EH (cell line): ENCODE measurements at regions not wholly inside any gene's neighbourhood (a gene's known extent, or its start where the extent isn't known, plus 50 kb on each side); places are given as distances from the start of the nearest gene placed in this dataset.
"Not testable (repeated sequence)": the region's sequence is repeated elsewhere in the genome, so short reads cannot be mapped to it uniquely, and the experiment has no call there.

Source experiments
- DNase-seq: peaks from one replicate; pipeline ENCODE4 v3.0.0-alpha.2; 2015; ENCODE audit warnings: low read depth

DNA sequence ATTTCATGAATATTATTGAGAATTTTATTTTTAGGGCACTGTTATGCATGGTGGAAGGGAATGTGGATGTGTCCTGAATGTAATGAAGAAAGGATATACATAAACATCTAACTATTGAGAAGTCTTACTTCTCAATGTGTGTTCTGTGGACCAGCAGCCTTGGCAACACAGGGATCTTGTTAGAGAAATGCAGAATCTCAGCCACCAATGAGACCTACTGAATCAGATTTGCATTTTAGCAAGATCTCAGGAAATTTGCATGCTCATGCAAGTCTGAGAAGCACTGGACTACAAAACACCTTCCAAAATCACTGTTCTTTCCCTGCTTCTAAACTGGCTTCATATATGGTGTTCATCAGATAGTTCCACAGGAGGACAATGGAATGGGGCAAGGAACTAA lies 139.7 kb upstream of the WDFY3 start:
- no peak for DNase-seq

DNA sequence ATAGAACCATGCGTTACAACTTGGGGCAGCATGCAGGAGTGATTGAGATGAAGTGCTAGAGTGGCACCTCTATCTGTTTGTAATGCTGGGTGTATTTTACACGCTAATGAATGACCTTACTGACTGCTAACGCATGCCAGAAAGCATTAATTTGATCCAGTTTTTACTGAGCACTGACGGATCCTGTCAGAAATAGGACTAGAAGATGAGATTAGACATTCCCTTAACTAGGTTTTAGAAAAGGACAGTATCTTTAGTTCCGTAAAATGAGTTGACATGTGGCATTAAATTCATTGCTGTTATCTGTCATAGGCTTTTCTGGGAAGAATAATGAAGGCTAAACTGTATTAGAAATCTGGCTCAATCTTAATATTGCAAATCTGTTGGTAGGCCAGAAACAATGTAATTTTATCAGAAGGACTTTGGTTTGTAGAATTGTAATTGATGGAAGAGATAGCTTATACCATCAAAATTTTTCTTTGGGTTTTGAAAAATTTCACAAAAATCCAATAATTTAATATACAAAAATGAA lies 140.4 kb upstream of the WDFY3 start:
- DNase-seq = no peak

DNA sequence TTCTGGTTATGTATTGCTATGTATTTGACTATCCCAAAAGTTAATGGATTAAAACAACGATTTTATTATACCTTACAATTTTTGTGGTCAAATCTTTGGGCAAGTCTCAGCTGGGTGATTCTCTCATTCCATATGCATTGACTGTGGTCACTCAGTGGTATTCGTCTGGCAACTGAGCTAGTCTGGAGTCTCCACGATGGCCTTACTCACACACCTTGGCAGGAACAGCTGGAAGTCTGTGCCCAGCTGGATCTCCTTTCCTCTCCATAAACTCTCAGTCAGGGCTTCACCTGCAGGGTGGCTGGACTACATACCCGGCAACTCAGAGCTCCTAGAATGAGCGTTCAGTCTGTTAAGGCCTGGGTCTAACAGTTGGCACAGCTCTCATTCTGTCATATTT lies 141.1 kb upstream of the WDFY3 start:
- no peak for DNase-seq

DNA sequence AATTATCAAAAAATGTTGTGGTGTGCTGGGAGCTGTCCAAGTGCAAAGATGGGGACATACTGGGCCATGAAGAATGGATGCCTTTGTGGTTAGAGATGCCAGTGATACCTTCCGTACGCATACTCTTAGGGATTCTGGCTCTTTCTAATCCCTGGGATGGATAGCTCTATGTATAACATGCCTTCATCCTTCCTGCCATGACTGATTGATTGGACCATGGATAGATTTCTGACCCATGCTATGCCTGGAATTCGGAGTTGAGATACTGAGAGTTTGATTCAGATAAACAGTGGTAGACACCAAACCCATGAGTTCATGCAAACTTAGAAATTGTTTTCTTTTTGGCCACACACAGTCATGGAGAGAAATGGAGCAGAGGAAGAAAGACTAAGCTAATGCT lies 147.2 kb upstream of the WDFY3 start:
- DNase-seq = peak; percentile 11

DNA sequence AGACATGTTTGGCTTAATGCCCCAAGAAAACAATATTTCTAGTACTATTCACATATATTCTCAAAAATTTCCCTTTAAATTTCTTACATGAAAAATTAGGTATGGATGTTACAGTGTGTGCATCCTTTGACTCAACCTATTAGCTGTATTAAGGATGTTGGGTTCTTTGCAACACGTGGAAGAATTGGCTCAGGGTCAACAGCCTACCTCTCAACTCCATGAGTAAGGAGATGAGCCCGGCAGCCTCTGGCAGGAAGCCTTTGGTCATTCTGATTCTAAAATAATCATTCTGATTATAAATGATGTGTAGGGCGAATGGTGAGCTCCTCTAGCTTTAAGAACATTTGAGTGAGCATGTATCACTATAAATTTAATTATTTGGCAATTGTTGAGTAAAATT lies 148.0 kb upstream of the WDFY3 start:
- no peak for DNase-seq

DNA sequence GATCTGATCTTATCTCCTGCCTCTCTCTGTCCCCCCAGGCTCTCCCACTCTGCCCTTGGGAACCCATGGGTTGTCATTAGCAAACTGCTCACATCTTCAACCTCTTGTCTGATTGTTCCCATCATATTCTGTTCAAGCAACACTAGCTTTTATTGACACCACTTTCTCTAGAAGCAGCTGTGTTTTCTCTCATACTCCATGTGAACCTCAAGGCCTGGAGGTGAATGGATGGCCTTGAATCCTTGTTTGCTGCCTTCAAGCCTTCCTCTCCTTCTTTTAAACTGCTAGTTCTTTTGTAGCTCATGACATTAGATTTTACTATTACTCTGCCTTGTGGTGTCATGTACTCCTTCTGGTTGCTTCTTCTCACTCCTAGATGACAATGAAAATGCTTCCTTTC lies 149.5 kb upstream of the WDFY3 start:
- no peak for DNase-seq

DNA sequence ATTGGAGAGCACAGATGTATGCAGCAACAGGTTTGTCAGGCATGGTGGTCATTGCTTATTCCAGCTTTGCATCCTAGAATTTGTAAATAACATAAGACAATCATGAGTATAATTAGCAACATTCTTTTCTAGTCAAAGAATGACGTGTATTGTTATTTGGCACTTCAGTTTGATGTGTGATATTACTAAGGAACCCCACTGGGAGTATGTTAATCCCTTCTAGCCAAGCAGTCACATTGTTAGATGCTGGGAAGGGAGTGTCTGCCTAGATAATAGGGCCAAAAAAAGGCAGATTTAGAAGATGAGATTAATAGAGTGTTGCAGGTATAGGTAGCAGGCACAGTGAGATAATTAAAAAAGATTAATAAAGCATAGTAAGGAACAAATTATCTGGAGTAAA lies 159.2 kb upstream of the WDFY3 start:
- no peak for DNase-seq

DNA sequence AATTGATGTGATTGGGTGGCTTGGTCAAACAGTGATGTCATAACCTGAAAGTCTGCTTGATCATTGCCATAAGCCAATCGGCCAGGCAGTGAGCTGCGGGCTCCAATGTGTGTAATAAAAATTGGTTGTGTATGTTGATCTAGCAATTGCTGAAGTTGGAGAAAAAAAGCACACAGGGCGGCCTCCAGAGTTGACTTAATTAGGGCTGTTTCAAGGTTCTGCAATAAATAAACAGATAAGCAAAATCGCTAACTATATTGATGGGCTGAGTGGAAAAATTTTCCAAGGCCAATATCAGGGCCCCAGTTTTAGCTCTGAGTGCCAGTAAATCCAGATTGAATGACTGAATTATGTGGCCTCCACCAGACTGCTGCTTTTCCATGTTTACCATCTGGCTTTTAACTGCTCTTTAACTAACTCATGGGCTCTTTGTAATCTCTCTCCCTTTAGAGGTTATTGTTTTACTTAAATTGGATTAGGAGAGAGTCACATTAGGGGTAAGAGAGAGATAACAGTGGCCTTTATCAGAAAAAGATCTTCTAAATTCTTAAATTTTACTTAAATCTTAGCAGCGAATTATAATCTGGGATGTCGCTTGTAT lies 160.6 kb upstream of the WDFY3 start:
- no peak for DNase-seq

DNA sequence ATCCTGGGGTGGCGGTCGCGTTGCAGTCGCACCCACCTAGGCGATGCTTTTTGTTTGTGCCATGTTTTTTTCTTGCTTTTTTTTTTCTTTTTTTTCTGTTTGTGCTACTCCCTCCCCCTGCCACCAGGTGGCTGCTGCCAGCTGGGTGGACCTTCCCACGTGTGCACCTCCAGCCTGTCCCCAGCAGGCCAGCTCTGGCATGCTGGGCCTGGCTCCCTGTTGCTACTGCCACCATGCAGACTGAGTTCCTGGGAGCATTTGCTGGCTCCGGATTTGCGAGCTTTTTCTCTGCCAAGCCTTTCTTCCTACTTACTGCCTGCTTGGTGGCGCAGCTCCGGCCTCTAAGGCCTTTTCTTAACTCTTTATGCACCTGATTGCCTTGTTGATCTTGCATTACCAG lies 161.2 kb upstream of the WDFY3 start:
- DNase-seq = peak; percentile 28

DNA sequence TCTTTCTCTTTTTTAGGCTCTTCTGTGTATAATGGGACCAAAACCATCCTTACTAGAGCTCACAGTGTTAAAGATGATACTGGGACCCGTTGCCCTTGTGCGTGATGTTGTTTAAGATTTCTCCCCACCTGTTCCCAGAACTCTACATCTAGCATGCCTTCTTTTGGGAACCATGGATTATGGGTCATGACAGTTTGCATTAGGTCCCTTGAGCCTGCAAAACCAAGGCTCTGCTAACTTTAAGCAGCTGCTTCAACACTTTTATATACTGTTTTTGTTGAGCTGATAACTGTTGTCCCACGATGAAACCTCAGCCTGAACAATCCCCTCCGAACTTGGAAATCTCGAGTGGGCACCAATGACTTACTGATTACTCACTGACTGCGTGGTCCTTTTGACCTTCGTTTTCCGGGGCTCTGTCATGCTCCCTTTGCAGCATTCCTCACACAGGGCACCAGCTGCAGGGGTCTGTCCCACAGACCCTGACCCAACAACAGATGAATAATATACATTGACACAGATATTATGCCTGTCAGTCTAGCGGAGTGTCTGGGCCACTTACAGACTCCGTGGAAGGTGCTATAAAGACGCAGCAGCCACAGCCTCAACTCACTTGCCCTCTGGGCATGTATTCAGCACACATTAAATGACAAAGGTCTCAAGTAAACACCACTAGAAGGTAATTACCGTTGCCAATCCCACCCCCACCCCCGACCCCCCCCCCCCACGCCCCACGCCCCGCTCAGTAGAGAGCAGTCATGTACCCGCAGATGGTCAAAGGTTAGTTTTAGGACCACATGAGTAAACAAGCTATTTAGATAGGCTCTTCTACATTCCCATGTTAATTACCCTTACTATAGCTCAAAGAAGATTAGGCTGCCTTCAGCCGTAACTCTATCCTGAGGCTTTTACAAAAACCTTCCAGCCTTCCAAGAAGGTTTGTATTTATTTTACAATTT lies 162.0 kb upstream of the WDFY3 start:
- DNase-seq = no peak

DNA sequence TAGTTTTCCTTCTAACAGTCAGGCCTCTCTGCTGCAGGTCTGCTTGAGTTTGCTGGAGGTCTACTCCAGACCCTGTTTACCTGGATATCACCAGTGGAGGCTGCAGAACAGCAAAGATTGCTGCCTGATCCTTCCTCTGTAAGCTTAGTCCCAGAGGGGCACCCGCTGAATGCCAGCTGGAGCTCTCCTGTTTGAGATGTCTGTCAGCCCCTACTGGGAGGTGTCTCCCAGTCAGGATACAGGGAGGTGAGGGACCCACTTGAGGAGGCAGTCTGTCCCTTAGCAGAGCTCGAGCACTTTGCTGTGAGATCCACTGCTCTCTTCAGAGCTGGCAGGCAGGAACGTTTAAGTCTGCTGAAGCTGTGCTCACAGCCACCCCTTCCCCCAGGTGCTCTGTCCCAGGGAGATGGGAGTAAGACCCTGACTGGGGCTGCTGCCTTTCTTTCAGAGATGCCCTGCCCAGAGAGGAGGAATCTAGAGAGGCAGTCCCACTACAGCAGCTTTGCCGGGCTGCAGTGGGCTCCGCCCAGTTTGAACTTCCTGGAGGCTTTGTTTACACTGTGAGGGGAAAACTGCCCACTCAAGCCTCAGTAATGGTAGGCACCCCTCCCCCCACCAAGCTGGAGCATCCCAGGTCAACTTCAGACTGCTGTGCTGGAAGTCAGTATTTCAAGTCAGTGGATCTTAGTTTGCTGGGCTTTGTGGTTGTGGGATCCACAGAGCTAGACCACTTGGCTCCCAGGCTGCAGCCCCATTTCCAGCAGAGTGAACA lies 163.1 kb upstream of the WDFY3 start:
- DNase-seq = not testable (repeated sequence)

DNA sequence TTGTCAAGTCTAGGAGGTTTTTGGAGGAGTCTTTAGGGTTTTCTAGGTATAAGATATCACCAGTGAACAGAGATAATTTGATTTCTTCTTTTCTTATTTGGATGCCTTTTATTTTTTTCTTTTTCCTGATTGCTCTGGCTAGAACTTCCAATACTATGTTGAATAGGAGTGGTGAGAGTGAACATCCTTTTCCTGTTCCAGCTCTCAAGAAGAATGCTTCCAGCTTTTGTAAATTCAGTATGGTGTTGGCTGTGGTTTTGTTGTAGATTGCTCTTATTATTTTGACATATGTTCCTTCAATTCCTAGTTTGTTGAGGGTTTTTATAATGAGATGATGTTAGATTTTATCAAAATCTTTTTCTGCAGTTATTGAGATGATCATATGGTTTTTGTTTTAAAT lies 165.6 kb upstream of the WDFY3 start:
- no peak for DNase-seq

DNA sequence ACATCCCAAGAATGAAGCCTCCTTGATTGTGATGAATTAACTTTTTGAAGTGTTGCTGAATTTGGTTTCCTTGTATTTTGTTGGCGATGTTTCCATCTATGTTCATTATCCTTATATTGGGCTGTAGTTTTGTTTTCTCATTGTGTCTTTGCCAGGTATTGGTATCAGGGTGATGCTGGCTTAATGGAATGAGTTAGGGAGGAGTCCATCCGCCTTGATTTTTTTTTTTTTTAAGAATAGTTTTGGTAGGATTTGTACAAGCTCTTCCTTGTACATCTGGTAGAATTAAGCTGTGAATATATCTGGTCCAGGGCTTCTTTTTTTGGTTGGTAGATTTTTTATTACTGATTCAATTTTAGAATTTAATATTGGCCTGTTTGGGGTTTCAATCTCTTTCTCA lies 166.1 kb upstream of the WDFY3 start:
- DNase-seq = no peak

DNA sequence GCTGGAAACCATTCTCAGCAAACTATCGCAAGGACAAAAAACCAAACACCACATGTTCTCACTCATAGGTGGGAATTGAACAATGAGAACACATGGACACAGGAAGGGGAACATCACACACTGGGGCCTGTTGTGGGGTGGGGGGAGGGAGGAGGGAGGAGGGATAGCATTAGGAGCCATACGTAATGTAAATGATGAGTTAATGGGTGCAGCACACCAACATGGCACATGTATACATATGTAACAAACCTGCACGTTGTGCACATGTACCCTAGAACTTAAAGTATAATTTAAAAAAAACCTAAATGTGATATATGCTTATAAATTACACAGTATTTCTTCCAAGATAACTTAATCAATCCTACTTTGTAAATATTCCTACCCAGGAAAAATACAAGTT lies 173.3 kb upstream of the WDFY3 start:
- DNase-seq = not testable (repeated sequence)

DNA sequence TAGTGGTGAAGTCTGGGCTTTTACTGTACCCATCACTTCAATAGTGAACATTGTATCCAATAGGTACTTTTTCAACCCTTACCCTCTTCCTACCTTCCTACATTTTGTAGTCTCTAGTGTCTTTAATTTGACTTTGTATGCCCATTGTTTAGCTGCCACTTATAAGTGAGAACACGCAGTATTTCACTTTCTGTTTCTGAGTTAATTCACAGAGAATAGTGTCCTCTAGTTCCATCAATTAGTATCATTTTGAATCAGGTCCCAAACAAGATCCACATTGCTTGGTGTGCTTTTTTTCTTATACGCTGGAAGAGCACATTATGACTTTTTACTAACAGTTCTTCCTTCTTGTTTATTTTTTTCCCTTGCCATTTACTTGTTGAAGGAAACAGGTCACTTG lies 176.0 kb upstream of the WDFY3 start:
- DNase-seq = no peak

DNA sequence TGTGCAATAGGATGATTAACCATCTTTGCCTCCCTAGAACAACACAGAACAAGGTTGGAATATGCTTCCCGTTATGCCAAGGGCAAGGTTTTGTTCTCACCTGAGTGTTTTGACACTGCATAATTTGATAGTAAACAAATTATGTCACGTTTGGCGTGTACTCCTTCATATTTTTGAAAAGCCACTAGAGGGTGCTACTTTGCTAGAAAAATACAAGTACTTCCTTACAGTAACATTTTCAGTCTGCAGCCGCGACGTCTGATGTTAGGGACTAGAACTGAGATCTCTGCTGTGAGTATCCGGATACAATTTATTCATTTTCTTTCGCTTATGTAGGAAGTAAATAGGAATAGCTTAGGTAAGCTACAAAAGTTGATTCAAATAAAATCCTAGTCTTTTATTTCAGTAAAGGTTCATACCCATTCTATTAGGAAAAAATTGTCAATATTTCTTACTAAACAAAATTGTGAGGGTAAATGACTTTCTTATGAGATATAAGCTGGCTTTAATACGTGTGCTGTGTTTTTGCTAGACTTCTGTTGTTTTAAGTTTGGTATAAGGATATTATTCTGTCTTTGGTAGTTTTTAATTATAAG lies 181.1 kb upstream of the WDFY3 start:
- peak; percentile 64 for DNase-seq

DNA sequence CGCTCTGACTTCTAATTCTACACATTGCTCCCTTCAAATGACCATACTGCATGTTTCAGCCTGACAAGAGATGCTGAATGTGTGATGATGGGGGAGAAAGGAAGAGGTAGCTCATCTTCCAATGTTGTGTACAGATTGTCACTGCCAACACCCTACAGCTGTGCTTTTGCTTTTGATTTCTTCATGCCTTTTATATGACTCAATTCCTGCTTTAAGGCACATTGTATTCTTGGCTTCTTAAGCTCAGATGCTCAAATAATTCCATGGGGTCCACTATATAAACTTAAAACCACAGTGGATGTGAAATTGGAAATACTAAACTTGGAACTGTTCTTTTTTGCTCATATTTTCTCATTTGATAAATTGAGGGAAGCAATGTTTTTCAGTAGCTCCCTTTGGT lies 183.2 kb upstream of the WDFY3 start:
- peak; percentile 20 for DNase-seq

DNA sequence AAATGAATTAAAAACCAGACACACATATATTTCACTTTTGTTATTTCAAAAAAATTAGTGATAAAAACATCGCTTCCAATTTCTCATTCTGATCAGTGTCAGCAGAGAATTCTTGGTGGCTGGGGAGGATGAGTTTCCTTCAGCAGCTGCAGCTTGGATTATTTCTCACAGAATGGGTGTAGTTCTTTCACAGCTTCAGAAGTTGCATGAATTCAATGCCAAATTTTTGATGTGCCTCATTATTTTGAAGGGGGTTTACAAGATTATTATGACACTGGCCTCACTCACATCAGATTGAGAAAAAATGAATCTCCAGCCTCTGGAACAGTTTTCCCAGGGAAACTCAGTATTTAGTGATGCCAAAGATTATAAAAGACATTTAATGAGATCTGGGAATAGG lies 184.9 kb upstream of the WDFY3 start:
- DNase-seq = no peak

DNA sequence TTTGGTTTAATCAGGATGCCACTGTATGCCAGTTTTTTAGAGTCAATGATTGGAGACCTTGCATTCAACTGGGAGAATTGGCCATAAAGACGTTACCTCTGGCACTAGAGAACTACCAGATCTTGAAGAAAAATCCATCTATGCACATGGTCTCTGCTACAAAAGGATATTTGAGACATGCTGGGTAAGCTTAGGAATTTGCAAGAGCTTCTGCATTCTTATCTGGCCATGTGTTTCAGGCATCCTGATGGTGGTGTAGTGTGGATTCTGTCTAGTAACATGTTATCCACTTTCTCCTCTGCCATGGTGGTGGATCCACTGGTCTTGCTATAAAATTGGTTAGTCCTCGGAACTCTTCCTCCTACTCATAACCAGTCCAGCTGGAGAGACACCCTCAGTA lies 185.3 kb upstream of the WDFY3 start:
- DNase-seq = no peak

DNA sequence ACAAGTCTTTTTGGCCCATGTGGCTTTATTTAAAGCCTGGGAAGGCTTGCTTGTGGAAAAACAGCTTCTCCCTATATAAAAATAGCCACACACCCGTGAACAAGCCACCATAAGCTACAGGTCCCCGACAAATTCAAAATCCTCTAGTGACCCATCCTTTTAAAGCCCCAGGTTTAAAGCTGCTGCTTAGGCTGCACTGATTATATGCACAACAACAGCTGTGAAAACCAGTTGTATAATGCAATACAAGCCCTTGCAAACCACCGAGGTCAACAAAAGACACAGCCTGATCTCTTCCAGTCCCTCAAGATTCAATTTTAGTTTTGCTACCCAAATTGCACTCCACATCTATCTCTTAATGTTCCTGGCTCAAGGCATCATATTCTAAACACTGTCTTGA lies 186.0 kb upstream of the WDFY3 start:
- DNase-seq = no peak

DNA sequence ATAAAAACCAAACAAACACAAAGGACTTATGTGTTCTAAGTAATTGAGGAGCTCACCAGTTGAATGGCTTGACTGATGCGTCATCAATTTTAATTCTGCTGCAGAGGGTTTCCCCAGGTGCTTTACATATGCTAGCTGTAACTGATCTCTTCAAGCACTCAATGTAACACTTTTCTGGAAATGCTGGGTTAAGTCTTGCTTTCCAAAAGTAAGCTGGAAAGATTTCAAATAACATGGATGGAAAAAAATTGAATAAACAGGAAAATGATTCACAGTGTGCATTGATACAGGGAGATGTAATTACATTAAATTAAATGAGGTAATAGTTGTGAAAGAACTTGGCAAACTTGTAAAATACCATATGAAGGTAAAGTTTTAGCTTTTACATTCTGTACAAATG lies 186.7 kb upstream of the WDFY3 start:
- DNase-seq = no peak

DNA sequence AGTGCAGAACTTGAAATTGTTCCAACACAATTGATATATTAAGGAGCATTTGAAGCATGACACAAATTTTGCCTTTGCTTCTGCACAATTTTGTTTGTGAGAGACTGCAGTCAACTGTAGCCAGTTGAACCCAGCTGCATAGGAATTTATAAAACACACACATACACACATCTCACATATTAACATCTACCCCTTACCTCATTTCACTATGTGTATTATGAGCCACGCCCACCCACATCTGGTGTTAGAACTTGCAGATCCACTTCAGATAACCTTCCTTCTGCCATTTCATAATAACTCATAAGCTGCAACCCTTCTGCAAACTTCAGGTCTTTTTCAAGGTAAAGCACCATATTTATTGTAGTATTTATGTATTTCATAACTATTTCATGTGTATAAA lies 188.1 kb upstream of the WDFY3 start:
- no peak for DNase-seq
